Retinal pigment epithelial cell (primary cell): ENCODE measurements at regions not wholly inside any gene's neighbourhood (a gene's known extent, or its start where the extent isn't known, plus 50 kb on each side); places are given as distances from the start of the nearest gene placed in this dataset.
"Not testable (repeated sequence)": the region's sequence is repeated elsewhere in the genome, so short reads cannot be mapped to it uniquely, and the experiment has no call there.

ENCODE experiments used
- DNase-seq: peaks from one replicate; pipeline ENCODE4 v3.0.0-alpha.2; 2010; ENCODE audit warnings: low read depth
- H3K4me3 ChIP-seq: 2 replicates; pipeline ENCODE4 v1.5.1; 2011; ENCODE audit warnings: mild to moderate bottlenecking, low read length, control low read depth, moderate library complexity
- CTCF ChIP-seq: conservative IDR thresholded peaks from 2 replicates; pipeline ENCODE4 v1.5.1; 2011; ENCODE audit warnings: low read depth, low read length, control low read depth, inconsistent platforms

GRCh38 chr5:13212886-13213285, 731.6 kb downstream of the DNAH5 start:
- H3K4me3 ChIP-seq, result no peak overlapping the region
- no peak for DNase-seq
- no peak for TF ChIP-seq CTCF

- TF ChIP-seq CTCF, result no peak
- DNase-seq, result no peak
- H3K4me3 ChIP-seq, result no peak overlapping the region
Observed at GRCh38 chr5:13211064-13211463, 733.4 kb downstream of the DNAH5 start.

- no peak overlapping the region for H3K4me3 ChIP-seq
- TF ChIP-seq CTCF, result no peak
- DNase-seq, result no peak
Observed at GRCh38 chr5:13207112-13207511, 737.4 kb downstream of the DNAH5 start.

- no peak for TF ChIP-seq CTCF
- H3K4me3 ChIP-seq, result no peak overlapping the region
- no peak for DNase-seq
Observed at GRCh38 chr5:13201022-13201421, 743.5 kb downstream of the DNAH5 start.

GRCh38 chr5:13198226-13198625, 746.3 kb downstream of the DNAH5 start:
- H3K4me3 ChIP-seq, DNase-seq: not testable (repeated sequence)

GRCh38 chr5:13189532-13189931, 755.0 kb downstream of the DNAH5 start:
- no peak overlapping the region for H3K4me3 ChIP-seq
- no peak for DNase-seq
- TF ChIP-seq CTCF, result no peak

- DNase-seq, result no peak
- no peak overlapping the region for H3K4me3 ChIP-seq
- no peak for TF ChIP-seq CTCF
Observed at GRCh38 chr5:13188371-13188770, 756.1 kb downstream of the DNAH5 start.

GRCh38 chr5:13187186-13187585, 757.3 kb downstream of the DNAH5 start:
- no peak for DNase-seq
- no peak for TF ChIP-seq CTCF
- H3K4me3 ChIP-seq, result no peak overlapping the region
